ENCODE measurements at regions not wholly inside any gene's neighbourhood (a gene's known extent, or its start where the extent isn't known, plus 50 kb on each side); places are given as distances from the start of the nearest gene placed in this dataset.

GRCh38 chr13:62123409-62123808 lies 707.8 kb upstream of the PCDH20 start:
- H3K4me1 ChIP-seq, result no peaks in the 10 kb centered on the region
- ATAC-seq, result no peak
- no peak overlapping the region for H3K4me3 ChIP-seq
- in situ Hi-C loops (cut with MboI; ENCODE audit: low sequenced_read_pairs in 4 of 4) (no loop called here), intact Hi-C loops (cut with DNase I; ENCODE audit: low total_unique reads) (no loop called here)
- no peak overlapping the region for H3K27ac ChIP-seq
- TF ChIP-seq, protein P1, sequence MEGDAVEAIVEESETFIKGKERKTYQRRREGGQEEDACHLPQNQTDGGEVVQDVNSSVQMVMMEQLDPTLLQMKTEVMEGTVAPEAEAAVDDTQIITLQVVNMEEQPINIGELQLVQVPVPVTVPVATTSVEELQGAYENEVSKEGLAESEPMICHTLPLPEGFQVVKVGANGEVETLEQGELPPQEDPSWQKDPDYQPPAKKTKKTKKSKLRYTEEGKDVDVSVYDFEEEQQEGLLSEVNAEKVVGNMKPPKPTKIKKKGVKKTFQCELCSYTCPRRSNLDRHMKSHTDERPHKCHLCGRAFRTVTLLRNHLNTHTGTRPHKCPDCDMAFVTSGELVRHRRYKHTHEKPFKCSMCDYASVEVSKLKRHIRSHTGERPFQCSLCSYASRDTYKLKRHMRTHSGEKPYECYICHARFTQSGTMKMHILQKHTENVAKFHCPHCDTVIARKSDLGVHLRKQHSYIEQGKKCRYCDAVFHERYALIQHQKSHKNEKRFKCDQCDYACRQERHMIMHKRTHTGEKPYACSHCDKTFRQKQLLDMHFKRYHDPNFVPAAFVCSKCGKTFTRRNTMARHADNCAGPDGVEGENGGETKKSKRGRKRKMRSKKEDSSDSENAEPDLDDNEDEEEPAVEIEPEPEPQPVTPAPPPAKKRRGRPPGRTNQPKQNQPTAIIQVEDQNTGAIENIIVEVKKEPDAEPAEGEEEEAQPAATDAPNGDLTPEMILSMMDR (IDR thresholded peaks at IDR 0.05 in 4 of 5, conservative IDR thresholded peaks at IDR 0.05 in 1 of 5), result no peak
- TF ChIP-seq POLR2A (IDR thresholded peaks at IDR 0.05), result no peak
- no peaks in the 10 kb centered on the region for H3K9me3 ChIP-seq
- no peaks in the 10 kb centered on the region for H3K27me3 ChIP-seq
- no peak for DNase-seq
- no peaks in the 10 kb centered on the region for H3K36me3 ChIP-seq

GRCh38 chr13:62122434-62122833 lies 706.8 kb upstream of the PCDH20 start:
- no peaks in the 10 kb centered on the region for H3K9me3 ChIP-seq
- no peak for ATAC-seq
- in situ Hi-C loops (cut with MboI; ENCODE audit: low sequenced_read_pairs in 4 of 4), result no loop called here
- TF ChIP-seq POLR2A (IDR thresholded peaks at IDR 0.05), result no peak
- TF ChIP-seq, protein P1 (IDR thresholded peaks at IDR 0.05 in 4 of 5, conservative IDR thresholded peaks at IDR 0.05 in 1 of 5), result no peak
- no peak overlapping the region for H3K4me3 ChIP-seq
- H3K36me3 ChIP-seq, result no peaks in the 10 kb centered on the region
- intact Hi-C loops (cut with DNase I; ENCODE audit: low total_unique reads), result no loop called here
- no peaks in the 10 kb centered on the region for H3K27me3 ChIP-seq
- no peak for DNase-seq
- no peaks in the 10 kb centered on the region for H3K4me1 ChIP-seq
- H3K27ac ChIP-seq, result no peak overlapping the region

- no peak for DNase-seq
- H3K4me1 ChIP-seq, result no peaks in the 10 kb centered on the region
- H3K4me3 ChIP-seq, result no peak overlapping the region
- H3K27ac ChIP-seq, result no peak overlapping the region
- TF ChIP-seq, protein P1 (IDR thresholded peaks at IDR 0.05 in 4 of 5, conservative IDR thresholded peaks at IDR 0.05 in 1 of 5), result peak in 2 of 5 experiments; percentile 28 to 32
- no peak for TF ChIP-seq POLR2A (IDR thresholded peaks at IDR 0.05)
- no peaks in the 10 kb centered on the region for H3K9me3 ChIP-seq
- H3K36me3 ChIP-seq, result no peaks in the 10 kb centered on the region
- in situ Hi-C loops (cut with MboI; ENCODE audit: low sequenced_read_pairs in 4 of 4) (no loop called here), intact Hi-C loops (cut with DNase I; ENCODE audit: low total_unique reads) (no loop called here)
- ATAC-seq, result no peak
- H3K27me3 ChIP-seq, result no peaks in the 10 kb centered on the region
These were observed 704.4 kb upstream of the PCDH20 start for GRCh38 chr13:62119739-62120700.

GRCh38 chr13:62115831-62116230 lies 700.2 kb upstream of the PCDH20 start:
- no peak for DNase-seq
- TF ChIP-seq, protein P1 (IDR thresholded peaks at IDR 0.05 in 4 of 5, conservative IDR thresholded peaks at IDR 0.05 in 1 of 5), result no peak
- TF ChIP-seq POLR2A (IDR thresholded peaks at IDR 0.05), result no peak
- no peak overlapping the region for H3K4me3 ChIP-seq
- intact Hi-C loops (cut with DNase I; ENCODE audit: low total_unique reads), result no loop called here
- no peak overlapping the region for H3K27ac ChIP-seq
- H3K9me3 ChIP-seq, result no peaks in the 10 kb centered on the region
- no peak for ATAC-seq
- H3K4me1 ChIP-seq, result no peaks in the 10 kb centered on the region
- no peaks in the 10 kb centered on the region for H3K27me3 ChIP-seq
- in situ Hi-C loops (cut with MboI; ENCODE audit: low sequenced_read_pairs in 4 of 4), result no loop called here
- H3K36me3 ChIP-seq, result no peaks in the 10 kb centered on the region

All from gastrocnemius medialis (tissue), 4 donors.